GM12878 (cell line): ENCODE measurements at regions not wholly inside any gene's neighbourhood (a gene's known extent, or its start where the extent isn't known, plus 50 kb on each side); places are given as distances from the start of the nearest gene placed in this dataset.

Source experiments
- E2F8 ChIP-seq: fragments of 450-650 bp; IDR thresholded peaks from 2 replicates; pipeline ENCODE4 v1.6.1; 2018; ENCODE audit warnings: mild to moderate bottlenecking, low read depth, moderate library complexity; ENCODE audit not compliant: partially characterized antibody
- HSF1 ChIP-seq: fragments of 150-350 bp; IDR thresholded peaks from 2 replicates; pipeline ENCODE4 v1.6.1; 2014; ENCODE audit warnings: mild to moderate bottlenecking, low read depth, low read length
- IKZF1 ChIP-seq: fragments of 450-650 bp; conservative IDR thresholded peaks from 2 replicates; pipeline ENCODE4 v1.6.1; 2017; ENCODE audit warnings: antibody characterized with exemption, mild to moderate bottlenecking
- ZBTB40 ChIP-seq: fragments of 450-650 bp; IDR thresholded peaks from 2 replicates; pipeline ENCODE4 v1.6.1; 2016; ENCODE audit warnings: mild to moderate bottlenecking, moderate library complexity, borderline replicate concordance

GRCh38 chr7:19401461-19401860, 256.2 kb upstream of the FERD3L start (continued):
- TF ChIP-seq ZBTB40 (no peak), E2F8 (no peak), IKZF1 (no peak), HSF1 (no peak)
